Esophagus squamous epithelium (tissue), 5 donors: ENCODE measurements at regions not wholly inside any gene's neighbourhood (a gene's known extent, or its start where the extent isn't known, plus 50 kb on each side); places are given as distances from the start of the nearest gene placed in this dataset.

Experiments
- DNase-seq: peaks from one replicate; lab custom pipeline; 2025; lab: John Stamatoyannopoulos, UW
- H3K27ac ChIP-seq, 4 donors: fragments of 200-600 bp; sonication (generic); one replicate each; pipeline ENCODE4 v1.5.1; 2016 to 2019; ENCODE audit warnings: mild to moderate bottlenecking in 1 of 4
- H3K27me3 ChIP-seq, 4 donors: fragments of 200-600 bp; sonication (generic); 1 replicate in 3 of 4; 2 replicates in 1 of 4; pipeline versions ENCODE4 v1.5.1 to v1.6.0; 2017 to 2021; ENCODE audit warnings: antibody characterized with exemption in 1 of 4
- H3K36me3 ChIP-seq, 3 donors: fragments of 200-600 bp; sonication (generic); one replicate each; pipeline ENCODE4 v1.5.1; 2016 to 2019
- H3K4me1 ChIP-seq, 3 donors: fragments of 200-600 bp; sonication (generic); one replicate each; pipeline ENCODE4 v1.5.1; 2017 to 2019
- H3K4me3 ChIP-seq, 4 donors: fragments of 200-600 bp; sonication (generic); 1 replicate in 3 of 4; 2 replicates in 1 of 4; pipeline ENCODE4 v1.5.1; 2016 to 2019; ENCODE audit warnings: mild to moderate bottlenecking in 2 of 4, moderate library complexity in 1 of 4
- H3K9me3 ChIP-seq, 3 donors: fragments of 200-600 bp; sonication (generic); one replicate each; pipeline ENCODE4 v1.5.1; 2016 to 2019
- POLR2A ChIP-seq, 4 donors: fragments of 450-650 bp; IDR thresholded peaks; one replicate each; pipeline ENCODE4 v1.6.1; 2017; ENCODE audit warnings: antibody characterized with exemption in 4 of 4, mild to moderate bottlenecking in 4 of 4, moderate library complexity in 3 of 4
- WGBS, 2 donors: methylation state at CpG; one replicate each; pipeline ENCODE4 v1.1.5; 2018; 5-methylcytosine and 5-hydroxymethylcytosine counted together
- intact Hi-C: fragments of 100-400 bp; cut with DNase I; formaldehyde crosslinking; loops from one replicate; pipeline ENCODE4 v1.15.0; 2022
- TF ChIP-seq, protein P1 (sequence below), 6 experiments: fragments of 450-650 bp in 4 of 6; fragments of 200-600 bp in 2 of 6; sonication (generic) in 2 of 6; IDR thresholded peaks; one replicate each; pipeline ENCODE4 v1.5.1; 2016 to 2019; ENCODE audit warnings: antibody characterized with exemption in 6 of 6, mild to moderate bottlenecking in 4 of 6, moderate library complexity in 4 of 6
- donor health status: DM: yes; HTN: yes; CAD: no.

DNA sequence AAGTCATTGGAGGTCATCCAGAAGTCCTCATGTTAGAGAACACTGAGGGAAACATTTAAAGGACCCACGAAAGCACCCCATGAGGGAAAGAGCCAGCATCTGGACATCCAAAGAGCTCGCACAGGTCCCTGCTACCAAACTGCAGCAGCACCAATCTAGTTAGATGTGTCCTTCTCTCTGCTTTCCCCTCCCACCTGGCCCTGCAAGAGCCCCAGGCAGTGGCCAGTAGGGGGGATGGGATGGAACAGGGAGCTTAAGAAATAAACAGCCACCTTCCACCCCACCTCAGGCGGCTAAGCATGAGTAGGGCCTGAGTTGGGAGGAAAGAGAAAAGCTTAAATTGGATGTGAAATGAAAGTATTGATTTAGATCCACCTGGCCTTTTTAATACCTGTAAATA, 175.9 kb upstream of the KCND3 start:
- H3K4me1 ChIP-seq, result no peaks in the 10 kb centered on the region
- 54 to 71% methylated on average over 1 to 3 of the region's 3 CpGs for WGBS, 2 donors
- no peaks in the 10 kb centered on the region for H3K27me3 ChIP-seq
- H3K9me3 ChIP-seq, result no peaks in the 10 kb centered on the region
- no peak overlapping the region for H3K27ac ChIP-seq
- no peak for DNase-seq
- no peaks in the 10 kb centered on the region for H3K36me3 ChIP-seq
- intact Hi-C loops, result no loop called here
- no peak for TF ChIP-seq POLR2A (IDR thresholded peaks at IDR 0.05)
- TF ChIP-seq, protein P1, sequence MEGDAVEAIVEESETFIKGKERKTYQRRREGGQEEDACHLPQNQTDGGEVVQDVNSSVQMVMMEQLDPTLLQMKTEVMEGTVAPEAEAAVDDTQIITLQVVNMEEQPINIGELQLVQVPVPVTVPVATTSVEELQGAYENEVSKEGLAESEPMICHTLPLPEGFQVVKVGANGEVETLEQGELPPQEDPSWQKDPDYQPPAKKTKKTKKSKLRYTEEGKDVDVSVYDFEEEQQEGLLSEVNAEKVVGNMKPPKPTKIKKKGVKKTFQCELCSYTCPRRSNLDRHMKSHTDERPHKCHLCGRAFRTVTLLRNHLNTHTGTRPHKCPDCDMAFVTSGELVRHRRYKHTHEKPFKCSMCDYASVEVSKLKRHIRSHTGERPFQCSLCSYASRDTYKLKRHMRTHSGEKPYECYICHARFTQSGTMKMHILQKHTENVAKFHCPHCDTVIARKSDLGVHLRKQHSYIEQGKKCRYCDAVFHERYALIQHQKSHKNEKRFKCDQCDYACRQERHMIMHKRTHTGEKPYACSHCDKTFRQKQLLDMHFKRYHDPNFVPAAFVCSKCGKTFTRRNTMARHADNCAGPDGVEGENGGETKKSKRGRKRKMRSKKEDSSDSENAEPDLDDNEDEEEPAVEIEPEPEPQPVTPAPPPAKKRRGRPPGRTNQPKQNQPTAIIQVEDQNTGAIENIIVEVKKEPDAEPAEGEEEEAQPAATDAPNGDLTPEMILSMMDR (IDR thresholded peaks at IDR 0.05), result no peak
- H3K4me3 ChIP-seq, result no peak overlapping the region

DNA sequence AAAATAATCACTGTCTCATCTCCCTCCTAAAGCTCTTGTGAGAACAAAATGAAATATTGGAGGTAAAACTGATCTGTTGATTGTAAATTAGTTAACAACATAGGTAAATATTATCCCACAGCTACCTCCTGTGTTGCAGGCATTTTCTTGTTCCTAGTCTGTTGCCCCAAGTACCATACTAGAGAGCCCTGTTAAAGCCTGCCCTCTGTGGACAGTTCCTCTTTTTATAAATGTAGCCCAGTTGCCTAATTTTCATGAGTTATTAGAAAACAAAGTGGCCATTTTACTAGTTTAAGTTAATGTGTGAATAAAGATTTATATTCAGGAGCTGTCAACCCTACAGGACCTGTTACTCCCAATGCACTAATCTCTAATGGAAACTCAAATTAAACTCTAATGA, 180.0 kb upstream of the KCND3 start:
- Histone ChIP-seq H3K36me3 (no peaks in the 10 kb centered on the region), H3K4me1 (no peaks in the 10 kb centered on the region), H3K4me3 (no peak overlapping the region), H3K27me3 (no peaks in the 10 kb centered on the region), H3K27ac (no peak overlapping the region), H3K9me3 (no peaks in the 10 kb centered on the region)
- no peak for DNase-seq
- TF ChIP-seq, protein P1 (IDR thresholded peaks at IDR 0.05), result no peak
- TF ChIP-seq POLR2A (IDR thresholded peaks at IDR 0.05), result no peak
- intact Hi-C loops, result no loop called here

DNA sequence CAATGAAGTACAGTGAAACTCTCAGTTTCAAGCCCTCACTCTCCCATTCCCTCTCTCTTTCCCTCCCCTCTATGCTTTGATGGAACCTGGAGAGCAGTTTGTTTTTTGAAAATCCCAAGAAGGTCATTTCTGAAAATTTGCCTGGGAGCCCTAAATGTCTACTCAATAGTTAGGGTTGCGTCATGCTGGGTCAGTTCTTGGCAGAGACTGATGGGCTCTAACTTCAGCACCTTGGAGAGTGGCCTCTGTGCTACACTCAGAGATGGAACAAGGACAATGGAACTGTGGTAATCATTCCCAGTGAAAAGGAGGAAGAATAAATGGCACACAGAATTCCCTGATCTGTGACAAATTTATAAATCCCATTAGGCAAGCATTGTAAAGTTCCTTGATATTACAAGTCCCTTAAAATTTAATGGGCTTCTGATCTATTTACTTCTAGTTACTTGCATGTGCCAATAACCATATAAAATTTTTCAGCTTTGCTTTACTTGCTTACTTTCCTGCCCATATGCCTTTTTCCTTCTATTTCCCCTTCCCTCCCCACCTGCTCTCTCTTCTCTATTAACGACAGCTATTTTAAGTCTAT, 182.9 kb upstream of the KCND3 start:
- DNase-seq, result no peak
- TF ChIP-seq POLR2A (IDR thresholded peaks at IDR 0.05), result no peak
- TF ChIP-seq, protein P1 (IDR thresholded peaks at IDR 0.05), result no peak
- Histone ChIP-seq H3K27me3 (no peaks in the 10 kb centered on the region), H3K4me3 (no peak overlapping the region), H3K4me1 (no peaks in the 10 kb centered on the region), H3K36me3 (no peaks in the 10 kb centered on the region), H3K27ac (no peak overlapping the region), H3K9me3 (no peaks in the 10 kb centered on the region)
- intact Hi-C loops, result no loop called here
- WGBS, 2 donors, result 5 to 12% methylated on average over 1 to 2 of the region's 2 CpGs

DNA sequence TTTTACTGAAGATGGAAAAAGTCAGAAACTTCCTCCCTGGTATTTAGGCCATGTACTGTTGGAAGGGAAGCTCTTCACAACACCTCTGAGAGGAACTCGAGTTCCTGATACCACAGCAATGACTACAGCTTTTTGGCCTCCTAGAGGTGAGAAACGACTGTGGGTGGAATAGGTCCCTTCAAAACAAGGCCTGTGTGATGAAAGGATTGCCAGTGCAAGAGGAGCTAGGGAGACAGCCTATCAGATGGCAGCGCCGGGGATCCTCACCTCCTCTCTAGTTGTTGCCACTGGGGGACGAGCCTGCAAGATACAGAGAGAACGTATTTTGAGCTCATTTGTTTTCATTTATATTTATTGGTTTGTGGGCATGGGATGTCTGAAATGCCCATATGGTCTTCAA, 187.8 kb upstream of the KCND3 start:
- Histone ChIP-seq H3K27me3 (no peaks in the 10 kb centered on the region), H3K9me3 (no peaks in the 10 kb centered on the region), H3K27ac (no peak overlapping the region), H3K36me3 (no peaks in the 10 kb centered on the region), H3K4me1 (no peaks in the 10 kb centered on the region), H3K4me3 (no peak overlapping the region)
- no peak for DNase-seq
- intact Hi-C loops, result no loop called here
- TF ChIP-seq, protein P1 (IDR thresholded peaks at IDR 0.05), result no peak
- no peak for TF ChIP-seq POLR2A (IDR thresholded peaks at IDR 0.05)
- WGBS, 2 donors, result 40 to 51% methylated on average over 5 to 6 of the region's 6 CpGs

DNA sequence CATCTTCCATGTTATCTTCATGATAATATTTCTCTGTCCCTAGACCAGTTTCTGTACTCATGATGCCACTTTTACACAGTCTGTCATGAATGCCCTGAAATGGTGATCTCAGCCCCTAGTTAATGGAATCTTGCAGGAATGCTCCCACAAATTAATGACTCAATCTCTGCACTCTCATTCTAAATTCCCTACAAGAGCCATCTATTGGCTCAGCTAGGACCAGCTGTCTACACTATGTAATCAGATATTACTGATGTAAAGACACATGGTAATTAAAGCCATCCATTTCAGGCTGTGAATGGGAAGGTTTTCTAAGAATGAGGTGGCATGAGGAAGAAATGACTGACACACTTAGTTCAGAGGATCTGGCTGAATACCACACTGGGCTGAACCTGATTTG, 199.1 kb upstream of the KCND3 start:
- no peaks in the 10 kb centered on the region for H3K27me3 ChIP-seq
- intact Hi-C loops, result no loop called here
- no peaks in the 10 kb centered on the region for H3K4me1 ChIP-seq
- H3K36me3 ChIP-seq, result no peaks in the 10 kb centered on the region
- no peak for TF ChIP-seq POLR2A (IDR thresholded peaks at IDR 0.05)
- TF ChIP-seq, protein P1 (IDR thresholded peaks at IDR 0.05), result no peak
- no peak overlapping the region for H3K27ac ChIP-seq
- DNase-seq, result no peak
- no peaks in the 10 kb centered on the region for H3K9me3 ChIP-seq
- no peak overlapping the region for H3K4me3 ChIP-seq
